GM23338 (cell line): ENCODE measurements at regions not wholly inside any gene's neighbourhood (a gene's known extent, or its start where the extent isn't known, plus 50 kb on each side); places are given as distances from the start of the nearest gene placed in this dataset.

Experiments used
- CTCF ChIP-seq, 2 experiments: fragments of 200-600 bp in 1 of 2; sonication (generic) in 1 of 2; conservative IDR thresholded peaks; 2 replicates each; pipeline versions ENCODE4 v1.5.1 to v1.6.1; 2016 to 2017; ENCODE audit warnings: antibody characterized with exemption in 2 of 2, low read depth in 2 of 2, mild to moderate bottlenecking in 2 of 2, moderate library complexity in 1 of 2
- EZH2phosphoT487 ChIP-seq: fragments of 200-600 bp; sonication (generic); IDR thresholded peaks from one replicate; pipeline ENCODE4 v1.8.1; 2018; ENCODE audit warnings: antibody characterized with exemption; ENCODE audit not compliant: unreplicated experiment
- ZNF114 ChIP-seq: fragments of 250-450 bp; sonication (Bioruptor Pico); IDR thresholded peaks from 2 replicates; pipeline ENCODE4 v1.5.0; 2020; ENCODE audit warnings: mild to moderate bottlenecking, moderate library complexity

GRCh38 chr12:47025798-47026197, 53.6 kb upstream of the PCED1B start:
- TF ChIP-seq EZH2phosphoT487 (no peak), ZNF114 (CRISPR knock-in tag) (no peak), CTCF (conservative IDR thresholded peaks at IDR 0.05; ENCODE audit: low read depth in 2 of 2) (no peak)
